Spinal cord (tissue), 9 donors: ENCODE measurements at regions not wholly inside any gene's neighbourhood (a gene's known extent, or its start where the extent isn't known, plus 50 kb on each side); places are given as distances from the start of the nearest gene placed in this dataset.

Experiments
- DNase-seq, 6 donors: peaks; one replicate each; pipeline versions ENCODE4 v3.0.0 to v3.0.0-alpha.2; 2013 to 2015; ENCODE audit warnings: low spot score in 6 of 6, low read depth in 4 of 6
- H3K27ac ChIP-seq: one replicate; pipeline ENCODE4 v1.5.1; 2013; ENCODE audit warnings: low read depth, low read length, control low read depth
- H3K27me3 ChIP-seq: one replicate; pipeline ENCODE4 v1.6.1; 2013; ENCODE audit warnings: low read length; ENCODE audit not compliant: control insufficient read depth, insufficient read depth
- H3K36me3 ChIP-seq: one replicate; pipeline ENCODE4 v1.6.1; 2013; ENCODE audit warnings: low read length; ENCODE audit not compliant: control insufficient read depth, insufficient read depth
- H3K4me1 ChIP-seq: one replicate; pipeline ENCODE4 v1.6.1; 2013; ENCODE audit warnings: low read length; ENCODE audit not compliant: control insufficient read depth, insufficient read depth
- H3K4me3 ChIP-seq: one replicate; pipeline ENCODE4 v1.5.1; 2013; ENCODE audit warnings: low read depth, low read length, control low read depth
- H3K9me3 ChIP-seq: one replicate; pipeline ENCODE4 v1.6.1; 2013; ENCODE audit warnings: low read length; ENCODE audit not compliant: control insufficient read depth, insufficient read depth
- WGBS: methylation state at CpG from one replicate; pipeline ENCODE4 v1.1.5; 2013; ENCODE audit warnings: missing lambda C conversion rate; ENCODE audit not compliant: insufficient coverage; 5-methylcytosine and 5-hydroxymethylcytosine counted together
- donor health status: healthy.

GRCh38 chr13:31050486-31051400, 111.0 kb downstream of the HSPH1 start:
- no peaks in the 10 kb centered on the region for H3K36me3 ChIP-seq
- no peaks in the 10 kb centered on the region for H3K9me3 ChIP-seq
- H3K4me3 ChIP-seq, result no peak overlapping the region
- no peaks in the 10 kb centered on the region for H3K27me3 ChIP-seq
- no CpG with 5 or more reads among the region's 6 CpGs for WGBS
- H3K4me1 ChIP-seq, result peaks cover 12% of the 10 kb centered on the region
- no peak overlapping the region for H3K27ac ChIP-seq
- no peak for DNase-seq

- no peak for DNase-seq
- no peaks in the 10 kb centered on the region for H3K27me3 ChIP-seq
- H3K4me1 ChIP-seq, result peaks cover 12% of the 10 kb centered on the region
- H3K36me3 ChIP-seq, result no peaks in the 10 kb centered on the region
- H3K9me3 ChIP-seq, result no peaks in the 10 kb centered on the region
- no peak overlapping the region for H3K27ac ChIP-seq
- H3K4me3 ChIP-seq, result no peak overlapping the region
- WGBS, result 95% methylated on average over 6 of the region's 6 CpGs
These were observed 111.9 kb downstream of the HSPH1 start for GRCh38 chr13:31049833-31050232.

- Histone ChIP-seq H3K4me1 (peaks cover 15% of the 10 kb centered on the region), H3K27ac (no peak overlapping the region), H3K36me3 (no peaks in the 10 kb centered on the region), H3K27me3 (peaks cover 1% of the 10 kb centered on the region), H3K9me3 (no peaks in the 10 kb centered on the region), H3K4me3 (no peak overlapping the region)
- no peak for DNase-seq
- WGBS, result 92% methylated on average over 4 of the region's 4 CpGs
These were observed 112.6 kb downstream of the HSPH1 start for GRCh38 chr13:31049083-31049482.

GRCh38 chr13:31048521-31048920, 113.2 kb downstream of the HSPH1 start:
- Histone ChIP-seq H3K4me1 (peaks cover 18% of the 10 kb centered on the region), H3K36me3 (no peaks in the 10 kb centered on the region), H3K27me3 (peaks cover 5% of the 10 kb centered on the region), H3K4me3 (no peak overlapping the region), H3K9me3 (no peaks in the 10 kb centered on the region), H3K27ac (no peak overlapping the region)
- DNase-seq, result no peak
- WGBS, result 83% methylated on average over 3 of the region's 3 CpGs

- peaks cover 18% of the 10 kb centered on the region for H3K4me1 ChIP-seq
- peak overlapping the region; percentile 37 for H3K27ac ChIP-seq
- H3K9me3 ChIP-seq, result no peaks in the 10 kb centered on the region
- H3K27me3 ChIP-seq, result peaks cover 5% of the 10 kb centered on the region
- H3K4me3 ChIP-seq, result no peak overlapping the region
- 4% methylated on average over 16 of the region's 16 CpGs for WGBS
- DNase-seq, result peak; percentile 68 to 95 (median 73)
- no peaks in the 10 kb centered on the region for H3K36me3 ChIP-seq
These were observed 114.3 kb downstream of the TEX26 start for GRCh38 chr13:31046711-31047279.

- DNase-seq, result no peak
- Histone ChIP-seq H3K27me3 (peaks cover 5% of the 10 kb centered on the region), H3K9me3 (no peaks in the 10 kb centered on the region), H3K4me3 (no peak overlapping the region), H3K27ac (no peak overlapping the region), H3K36me3 (no peaks in the 10 kb centered on the region), H3K4me1 (peaks cover 18% of the 10 kb centered on the region)
- 63% methylated on average over 1 of the region's 11 CpGs for WGBS
These were observed 113.0 kb downstream of the TEX26 start for GRCh38 chr13:31045286-31046081.

- Histone ChIP-seq H3K4me1 (peaks cover 16% of the 10 kb centered on the region), H3K27ac (no peak overlapping the region), H3K9me3 (no peaks in the 10 kb centered on the region), H3K4me3 (no peak overlapping the region), H3K27me3 (peaks cover 5% of the 10 kb centered on the region), H3K36me3 (no peaks in the 10 kb centered on the region)
- DNase-seq, result peak; percentile 69 to 97 (median 78)
- 12% methylated on average over 11 of the region's 18 CpGs for WGBS
These were observed 112.2 kb downstream of the TEX26 start for GRCh38 chr13:31044364-31045285.

GRCh38 chr13:31043957-31044356, 111.5 kb downstream of the TEX26 start:
- no peaks in the 10 kb centered on the region for H3K9me3 ChIP-seq
- no peaks in the 10 kb centered on the region for H3K36me3 ChIP-seq
- 46% methylated on average over 16 of the region's 16 CpGs for WGBS
- no peak overlapping the region for H3K4me3 ChIP-seq
- no peak for DNase-seq
- no peak overlapping the region for H3K27ac ChIP-seq
- H3K4me1 ChIP-seq, result peaks cover 16% of the 10 kb centered on the region
- peaks cover 5% of the 10 kb centered on the region for H3K27me3 ChIP-seq
